T-helper 2 cell treated with Interferon-gamma antibody and Interleukin-4, amounts not matched to agents 5 μg/mL and 100 μg/mL, for 36 hours (primary cell): ENCODE measurements at regions not wholly inside any gene's neighbourhood (a gene's known extent, or its start where the extent isn't known, plus 50 kb on each side); places are given as distances from the start of the nearest gene placed in this dataset.

Experiments used
- DNase-seq: peaks from one replicate; pipeline ENCODE4 v3.0.0; 2021; ENCODE audit warnings: low spot score
- H3K27ac Mint-ChIP-seq: one replicate; pipeline ENCODE4 v1.8.0; 2021; ENCODE audit warnings: mild to moderate bottlenecking, mixed read lengths
- H3K27me3 Mint-ChIP-seq: one replicate; pipeline ENCODE4 v1.8.0; 2021; ENCODE audit warnings: low read depth, mixed read lengths
- H3K36me3 Mint-ChIP-seq: one replicate; pipeline ENCODE4 v1.8.0; 2021; ENCODE audit warnings: low read depth, mixed read lengths
- H3K4me1 Mint-ChIP-seq: one replicate; pipeline ENCODE4 v1.8.0; 2021; ENCODE audit warnings: low read depth, mixed read lengths
- H3K4me3 Mint-ChIP-seq: one replicate; pipeline ENCODE4 v1.8.0; 2022; ENCODE audit warnings: mild to moderate bottlenecking, moderate library complexity, mixed read lengths
- H3K9me3 Mint-ChIP-seq: one replicate; pipeline ENCODE4 v1.8.0; 2021; ENCODE audit warnings: mixed read lengths

GRCh38 chr16:64312980-64313379, 808.9 kb downstream of the CDH11 start:
- H3K27ac Mint-ChIP-seq: no peak overlapping the region
- no peak for DNase-seq
- no peaks in the 10 kb centered on the region for H3K27me3 Mint-ChIP-seq
- no peak overlapping the region for H3K4me3 Mint-ChIP-seq
- no peaks in the 10 kb centered on the region for H3K4me1 Mint-ChIP-seq
- H3K9me3 Mint-ChIP-seq: peaks cover 57% of the 10 kb centered on the region
- H3K36me3 Mint-ChIP-seq: no peaks in the 10 kb centered on the region

- Mint-ChIP-seq H3K9me3 (peaks cover 62% of the 10 kb centered on the region), H3K27ac (no peak overlapping the region), H3K36me3 (no peaks in the 10 kb centered on the region), H3K4me3 (no peak overlapping the region), H3K27me3 (no peaks in the 10 kb centered on the region), H3K4me1 (no peaks in the 10 kb centered on the region)
- DNase-seq: no peak
Observed at GRCh38 chr16:64312292-64312691, 809.6 kb downstream of the CDH11 start.

- Mint-ChIP-seq H3K27ac (no peak overlapping the region), H3K4me3 (no peak overlapping the region), H3K9me3 (peaks cover 68% of the 10 kb centered on the region), H3K27me3 (no peaks in the 10 kb centered on the region), H3K4me1 (no peaks in the 10 kb centered on the region), H3K36me3 (no peaks in the 10 kb centered on the region)
- DNase-seq: no peak
Observed at GRCh38 chr16:64311241-64311640, 810.6 kb downstream of the CDH11 start.

DNA sequence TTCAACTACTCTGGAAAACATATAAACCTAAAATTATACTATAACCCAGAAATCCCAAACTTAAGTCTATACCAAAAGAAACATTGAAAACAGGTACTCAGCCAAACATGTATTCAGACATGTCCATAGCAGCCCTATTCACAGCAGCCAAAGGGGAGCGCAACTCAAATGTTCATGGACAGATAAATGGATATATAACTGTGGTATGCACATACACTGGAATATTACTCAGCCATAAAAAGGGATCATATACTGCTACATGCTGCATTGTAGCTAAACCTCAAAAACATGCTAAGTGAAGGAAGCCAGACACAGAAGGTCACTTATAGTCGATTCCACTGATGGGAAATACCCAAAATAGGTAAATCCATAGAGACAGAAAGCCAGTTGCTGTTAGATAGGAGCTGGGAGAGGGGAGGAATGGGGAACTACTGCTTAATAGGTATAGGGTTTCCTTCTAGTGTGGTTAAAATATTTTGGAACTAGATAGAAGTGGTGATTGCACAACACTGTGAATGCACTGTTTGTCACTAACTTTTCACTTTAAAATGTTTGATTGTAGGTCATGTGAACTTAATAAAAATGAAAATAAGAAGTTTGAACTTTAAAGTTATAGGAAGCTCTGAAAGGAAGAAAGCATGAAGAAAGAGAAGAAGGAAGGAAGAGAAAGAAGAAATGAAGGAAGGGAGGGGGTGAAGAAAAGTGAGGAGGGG, 812.3 kb downstream of the CDH11 start:
- Mint-ChIP-seq H3K27ac (no peak overlapping the region), H3K27me3 (no peaks in the 10 kb centered on the region), H3K4me1 (no peaks in the 10 kb centered on the region), H3K9me3 (peaks cover 62% of the 10 kb centered on the region), H3K36me3 (no peaks in the 10 kb centered on the region), H3K4me3 (no peak overlapping the region)
- no peak for DNase-seq

- Mint-ChIP-seq H3K27ac (no peak overlapping the region), H3K36me3 (no peaks in the 10 kb centered on the region), H3K4me3 (no peak overlapping the region), H3K4me1 (no peaks in the 10 kb centered on the region), H3K27me3 (no peaks in the 10 kb centered on the region), H3K9me3 (peaks cover 62% of the 10 kb centered on the region)
- DNase-seq: no peak
Observed at GRCh38 chr16:64308721-64309120, 813.1 kb downstream of the CDH11 start.

DNA sequence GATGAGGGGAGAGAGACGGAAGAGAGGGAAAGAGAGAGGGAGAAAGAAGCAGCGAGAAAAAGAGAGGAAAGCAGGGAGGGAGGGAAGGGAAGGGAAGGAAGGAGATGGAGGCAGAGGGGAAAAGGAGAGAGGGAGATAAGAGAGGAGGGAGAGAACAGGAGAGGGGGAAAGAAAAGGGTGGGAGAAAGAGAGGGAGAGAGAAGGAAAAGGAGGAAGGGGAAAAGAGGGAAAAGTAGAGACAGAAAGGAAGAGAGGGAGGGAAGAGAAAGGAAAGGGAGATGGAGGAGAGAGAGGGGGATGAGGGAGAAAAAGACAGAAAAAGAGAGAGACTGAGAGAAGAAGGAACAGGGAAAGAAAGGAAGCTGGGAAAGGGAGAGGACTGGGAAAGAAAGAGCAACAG, 814.4 kb downstream of the CDH11 start:
- H3K27ac Mint-ChIP-seq: no peak overlapping the region
- no peaks in the 10 kb centered on the region for H3K27me3 Mint-ChIP-seq
- no peak overlapping the region for H3K4me3 Mint-ChIP-seq
- H3K9me3 Mint-ChIP-seq: peaks cover 60% of the 10 kb centered on the region
- no peaks in the 10 kb centered on the region for H3K36me3 Mint-ChIP-seq
- no peak for DNase-seq
- no peaks in the 10 kb centered on the region for H3K4me1 Mint-ChIP-seq

DNA sequence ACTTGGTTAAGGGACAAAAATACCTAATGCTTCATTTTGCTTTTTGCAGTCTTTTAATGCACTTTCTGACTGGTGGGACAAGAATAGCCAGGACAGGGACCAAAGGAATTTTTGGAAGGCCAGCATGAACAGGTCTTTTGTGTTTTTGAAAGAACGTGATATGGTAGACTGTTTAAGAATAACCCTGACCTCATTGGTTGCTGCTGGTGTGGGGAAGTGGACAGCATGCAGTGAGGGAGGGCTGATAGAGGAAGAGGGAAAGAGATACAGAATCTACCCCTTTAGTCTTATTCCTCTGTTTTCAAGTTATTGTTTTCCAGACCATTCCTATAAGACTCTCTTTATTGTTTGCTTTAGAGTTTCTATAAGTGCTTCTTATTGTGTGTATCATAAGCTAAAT, 816.2 kb downstream of the CDH11 start:
- no peak overlapping the region for H3K27ac Mint-ChIP-seq
- H3K36me3 Mint-ChIP-seq: no peaks in the 10 kb centered on the region
- no peak for DNase-seq
- peaks cover 53% of the 10 kb centered on the region for H3K9me3 Mint-ChIP-seq
- H3K4me3 Mint-ChIP-seq: no peak overlapping the region
- H3K4me1 Mint-ChIP-seq: no peaks in the 10 kb centered on the region
- H3K27me3 Mint-ChIP-seq: no peaks in the 10 kb centered on the region

DNA sequence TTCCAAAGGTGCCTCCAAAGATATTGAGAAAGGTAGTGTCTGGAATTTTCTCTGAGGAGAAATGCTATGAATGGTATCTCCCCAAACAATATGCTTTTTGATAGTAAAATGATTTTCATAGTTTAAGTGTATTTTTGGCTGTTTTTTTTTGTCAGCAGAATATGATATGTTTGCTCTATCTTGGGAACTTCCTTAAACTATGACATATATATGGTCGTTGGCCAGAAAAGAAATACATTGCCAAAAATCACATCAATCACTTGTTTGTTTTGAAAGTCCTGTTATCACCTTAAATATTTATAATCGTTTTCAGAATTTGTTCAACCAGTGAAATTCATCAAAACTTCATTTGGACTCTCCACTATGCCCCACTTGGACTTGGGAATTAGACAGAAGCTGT, 816.9 kb downstream of the CDH11 start:
- peaks cover 51% of the 10 kb centered on the region for H3K9me3 Mint-ChIP-seq
- no peak overlapping the region for H3K27ac Mint-ChIP-seq
- H3K4me1 Mint-ChIP-seq: no peaks in the 10 kb centered on the region
- H3K4me3 Mint-ChIP-seq: no peak overlapping the region
- DNase-seq: no peak
- H3K36me3 Mint-ChIP-seq: no peaks in the 10 kb centered on the region
- no peaks in the 10 kb centered on the region for H3K27me3 Mint-ChIP-seq

DNA sequence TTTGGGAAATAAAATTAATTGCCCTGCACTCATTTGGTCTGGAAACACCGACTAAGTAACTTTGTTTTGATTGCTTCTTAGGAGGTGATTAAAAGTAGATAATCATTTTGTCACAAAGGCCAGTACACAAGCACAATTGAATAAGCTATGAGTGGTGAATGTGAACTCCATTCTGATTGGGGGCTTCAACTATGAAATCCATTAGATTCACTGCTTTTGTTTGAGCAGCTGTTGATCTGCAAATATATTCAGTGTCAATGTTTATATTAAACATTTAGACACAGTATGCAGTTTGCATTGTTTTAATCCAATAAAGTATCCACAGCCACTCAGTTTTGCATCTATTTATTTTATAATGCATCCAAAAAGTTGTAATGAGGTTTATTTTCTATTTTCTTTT, 817.5 kb downstream of the CDH11 start:
- no peaks in the 10 kb centered on the region for H3K36me3 Mint-ChIP-seq
- no peaks in the 10 kb centered on the region for H3K27me3 Mint-ChIP-seq
- DNase-seq: no peak
- H3K4me1 Mint-ChIP-seq: no peaks in the 10 kb centered on the region
- H3K9me3 Mint-ChIP-seq: peaks cover 46% of the 10 kb centered on the region
- no peak overlapping the region for H3K27ac Mint-ChIP-seq
- H3K4me3 Mint-ChIP-seq: no peak overlapping the region

DNA sequence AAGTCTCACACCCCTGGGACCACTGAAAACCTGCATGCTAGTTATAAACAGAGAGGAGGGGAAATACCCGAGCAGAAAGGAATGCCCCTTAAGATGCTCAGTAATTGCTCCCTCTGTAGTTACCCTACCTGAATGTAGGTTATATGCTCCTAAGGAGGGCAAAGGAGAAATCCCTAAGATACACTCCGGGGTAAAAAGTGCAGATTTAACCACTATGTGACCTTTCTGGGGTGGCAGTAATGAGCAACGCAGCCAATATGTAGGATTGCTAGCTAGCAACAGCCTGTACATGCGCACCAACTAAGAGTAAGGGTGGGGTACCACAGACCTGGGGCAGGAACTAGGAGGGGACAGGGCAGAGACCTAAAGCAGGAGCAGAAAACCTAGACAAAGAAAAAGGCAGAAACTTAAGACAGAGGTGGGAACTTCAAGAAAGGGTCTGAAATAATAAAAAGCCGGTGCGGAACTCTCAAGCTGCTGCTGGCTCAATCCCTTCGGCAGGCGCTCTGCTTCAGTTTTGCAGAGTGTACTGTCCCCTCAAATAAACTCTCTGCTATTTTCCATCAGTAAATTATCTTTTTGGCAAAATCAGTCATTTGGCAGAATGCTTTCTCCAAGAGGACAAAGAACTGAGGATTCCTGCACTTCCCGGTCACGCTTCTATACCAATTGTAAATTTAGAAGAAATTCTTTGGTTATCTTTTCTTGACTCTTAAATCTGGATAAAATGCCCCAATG, 823.8 kb downstream of the CDH11 start:
- Mint-ChIP-seq H3K4me1 (no peaks in the 10 kb centered on the region), H3K36me3 (no peaks in the 10 kb centered on the region), H3K4me3 (no peak overlapping the region), H3K27ac (no peak overlapping the region), H3K27me3 (no peaks in the 10 kb centered on the region), H3K9me3 (peaks cover 46% of the 10 kb centered on the region)
- no peak for DNase-seq

GRCh38 chr16:64295466-64295865, 826.4 kb downstream of the CDH11 start:
- H3K27ac Mint-ChIP-seq: no peak overlapping the region
- no peaks in the 10 kb centered on the region for H3K4me1 Mint-ChIP-seq
- H3K27me3 Mint-ChIP-seq: no peaks in the 10 kb centered on the region
- H3K4me3 Mint-ChIP-seq: no peak overlapping the region
- peaks cover 62% of the 10 kb centered on the region for H3K9me3 Mint-ChIP-seq
- no peaks in the 10 kb centered on the region for H3K36me3 Mint-ChIP-seq
- no peak for DNase-seq

GRCh38 chr16:64292953-64293352, 828.9 kb downstream of the CDH11 start:
- H3K27ac Mint-ChIP-seq: no peak overlapping the region
- H3K27me3 Mint-ChIP-seq: no peaks in the 10 kb centered on the region
- peaks cover 63% of the 10 kb centered on the region for H3K9me3 Mint-ChIP-seq
- H3K4me1 Mint-ChIP-seq: no peaks in the 10 kb centered on the region
- DNase-seq: no peak
- H3K36me3 Mint-ChIP-seq: no peaks in the 10 kb centered on the region
- no peak overlapping the region for H3K4me3 Mint-ChIP-seq

GRCh38 chr16:64292161-64292560, 829.7 kb downstream of the CDH11 start:
- no peak overlapping the region for H3K4me3 Mint-ChIP-seq
- H3K27ac Mint-ChIP-seq: no peak overlapping the region
- no peak for DNase-seq
- no peaks in the 10 kb centered on the region for H3K27me3 Mint-ChIP-seq
- H3K4me1 Mint-ChIP-seq: no peaks in the 10 kb centered on the region
- no peaks in the 10 kb centered on the region for H3K36me3 Mint-ChIP-seq
- H3K9me3 Mint-ChIP-seq: peaks cover 59% of the 10 kb centered on the region

- no peak overlapping the region for H3K4me3 Mint-ChIP-seq
- H3K36me3 Mint-ChIP-seq: no peaks in the 10 kb centered on the region
Observed at GRCh38 chr16:64290461-64290860, 831.4 kb downstream of the CDH11 start.

More at GRCh38 chr16:64290461-64290860, 831.4 kb downstream of the CDH11 start:
- no peaks in the 10 kb centered on the region for H3K27me3 Mint-ChIP-seq
- no peak for DNase-seq
- peaks cover 50% of the 10 kb centered on the region for H3K9me3 Mint-ChIP-seq
- H3K4me1 Mint-ChIP-seq: no peaks in the 10 kb centered on the region
- no peak overlapping the region for H3K27ac Mint-ChIP-seq
